GM21360 (cell line): ENCODE measurements at regions not wholly inside any gene's neighbourhood (a gene's known extent, or its start where the extent isn't known, plus 50 kb on each side); places are given as distances from the start of the nearest gene placed in this dataset.
"Not testable (repeated sequence)": the region's sequence is repeated elsewhere in the genome, so short reads cannot be mapped to it uniquely, and the experiment has no call there.

Experiments used
- ATAC-seq: cut with Tn5 transposase; IDR thresholded peaks from one replicate; pipeline ENCODE4 v1.9.1; 2021; ENCODE audit warnings: mild to moderate bottlenecking, moderate library complexity; ENCODE audit not compliant: unreplicated experiment

- ATAC-seq, result not testable (repeated sequence)
Measured at GRCh38 chr4:54993473-54994026, 131.8 kb downstream of the KDR start.

- no peak for ATAC-seq
Measured at GRCh38 chr4:54992266-54992665, 133.1 kb downstream of the KDR start.

- no peak for ATAC-seq
Measured at GRCh38 chr4:54988655-54989054, 136.7 kb downstream of the KDR start.

DNA sequence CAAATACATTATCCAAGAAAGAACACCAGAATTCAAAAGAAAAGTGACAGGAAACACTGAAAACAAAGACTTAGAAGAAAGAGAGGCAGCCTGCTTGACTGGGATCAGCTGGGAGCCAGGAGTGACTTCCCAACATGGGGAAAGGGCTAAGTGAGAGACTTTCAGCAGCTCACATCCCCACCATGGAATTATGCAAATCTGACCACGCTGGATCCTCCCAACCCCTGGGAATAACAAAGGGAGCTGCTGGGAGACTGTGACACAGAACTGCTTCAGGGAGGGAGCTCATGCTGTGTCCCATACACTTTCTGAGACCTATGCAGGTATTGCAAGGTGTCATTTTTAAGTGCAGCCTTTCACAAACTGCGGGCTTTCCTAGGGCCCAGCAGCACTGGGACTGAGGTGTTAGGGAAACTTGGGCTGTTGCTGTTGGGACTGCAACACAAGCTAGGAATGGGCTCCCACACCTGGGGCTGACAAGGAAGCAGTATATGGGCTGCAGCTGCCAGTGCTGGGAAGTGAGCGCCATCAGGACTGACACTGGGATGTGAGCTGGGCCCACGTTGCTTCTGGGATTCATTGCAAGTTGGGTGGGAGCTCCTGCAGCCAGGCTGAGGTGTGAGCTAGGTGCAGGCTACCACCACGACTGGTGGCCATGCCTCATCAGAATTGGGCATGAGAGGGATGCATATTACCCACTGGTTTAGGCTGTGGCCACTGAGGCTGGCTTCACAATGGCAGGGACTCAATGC is 139.1 kb downstream of the KDR start:
- no peak for ATAC-seq

GRCh38 chr4:54976682-54977081 is 148.7 kb downstream of the KDR start:
- no peak for ATAC-seq

DNA sequence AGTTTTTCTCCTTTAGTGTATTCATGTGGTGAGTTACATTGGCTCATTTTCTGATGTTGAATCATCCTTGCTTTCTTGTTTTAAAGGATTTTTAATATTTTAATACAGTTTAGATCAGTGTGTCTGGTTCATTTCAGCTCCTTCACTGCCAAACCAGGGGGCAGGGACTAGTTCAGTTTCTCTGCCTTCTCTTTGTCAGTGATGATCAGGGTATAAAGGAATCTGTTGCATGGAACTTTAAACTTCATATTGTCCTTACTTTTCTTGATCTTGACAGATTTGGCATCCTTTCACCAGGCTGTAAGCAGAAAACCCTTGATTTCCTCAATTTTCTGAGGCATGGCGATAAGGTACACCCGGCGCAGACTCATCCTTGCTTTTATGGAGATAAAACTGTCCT is 149.4 kb downstream of the KDR start:
- no peak for ATAC-seq

GRCh38 chr4:54973784-54974183 is 151.6 kb downstream of the KDR start:
- ATAC-seq, result no peak

DNA sequence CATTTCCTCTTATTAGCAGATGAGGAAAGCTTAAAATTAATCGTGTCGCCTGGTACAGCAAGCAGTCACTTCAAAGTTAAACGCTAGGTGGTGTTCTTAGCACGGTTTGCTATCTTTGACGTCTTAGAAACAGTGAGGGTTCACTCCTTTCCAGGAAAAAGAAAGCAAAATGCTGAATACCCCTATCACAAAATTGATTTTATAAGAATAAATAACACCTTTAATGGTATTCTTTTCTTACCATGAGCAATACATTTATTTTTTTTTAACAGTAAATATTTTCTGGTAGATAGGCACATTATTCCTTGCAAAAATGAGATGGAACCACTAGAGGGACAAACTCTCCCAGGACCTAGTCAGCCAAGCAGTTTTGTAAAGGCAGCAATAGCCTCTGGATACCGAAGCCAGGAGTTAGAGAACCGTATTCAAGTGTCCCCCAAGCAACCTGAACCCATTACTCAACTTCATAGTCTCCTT is 153.9 kb downstream of the KDR start:
- ATAC-seq, result peak; percentile 77

DNA sequence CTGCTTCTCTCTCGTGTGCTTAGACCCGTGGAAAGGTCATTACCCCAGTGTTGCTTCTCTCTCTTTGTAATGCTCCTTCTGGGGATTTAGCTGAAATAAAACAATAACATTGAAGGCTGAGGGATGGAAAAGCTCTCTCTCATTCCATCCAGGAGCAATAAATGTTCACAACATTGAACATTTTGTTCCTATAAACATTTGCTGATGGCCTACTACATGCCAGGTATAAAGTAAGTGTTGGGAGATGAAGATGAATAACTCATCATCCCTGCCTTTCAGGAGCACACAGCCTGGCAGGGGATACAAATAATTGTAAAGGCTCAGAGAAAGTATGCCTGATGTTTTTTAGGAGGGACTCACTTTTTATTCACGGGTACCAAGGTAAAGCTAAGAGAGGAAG is 158.1 kb downstream of the KDR start:
- no peak for ATAC-seq

DNA sequence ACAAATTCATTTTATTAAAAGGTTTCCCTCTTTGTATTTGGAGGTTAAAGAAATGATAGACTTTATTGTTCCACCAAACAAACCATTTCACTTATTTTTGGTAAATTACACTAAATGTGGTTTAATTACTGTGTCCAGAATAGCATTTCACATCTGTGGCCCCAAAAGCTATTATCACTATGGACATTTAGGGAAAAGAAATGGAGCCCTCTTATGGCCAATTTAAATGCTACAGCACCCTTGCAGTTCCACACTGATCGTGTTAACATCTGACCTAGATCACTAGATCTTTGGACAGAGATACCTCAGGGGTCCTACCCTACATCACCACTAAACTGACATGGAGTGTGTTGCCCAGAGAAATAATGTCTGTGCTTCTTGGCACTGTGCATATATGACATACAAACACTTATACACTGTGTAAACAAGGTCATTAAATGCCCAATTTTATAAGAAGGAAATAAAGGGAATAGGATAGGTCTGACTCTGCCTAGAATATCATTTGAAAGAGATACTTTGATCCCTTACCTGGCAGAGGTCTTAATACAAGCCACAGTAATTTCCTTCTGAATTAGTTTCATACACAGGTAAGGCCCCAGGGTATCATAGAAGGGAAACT is 163.9 kb downstream of the KDR start:
- no peak for ATAC-seq

- no peak for ATAC-seq
Measured at GRCh38 chr4:54959651-54960116, 165.7 kb downstream of the KDR start.

- ATAC-seq, result no peak
Measured at GRCh38 chr4:54959131-54959530, 166.3 kb downstream of the KDR start.

DNA sequence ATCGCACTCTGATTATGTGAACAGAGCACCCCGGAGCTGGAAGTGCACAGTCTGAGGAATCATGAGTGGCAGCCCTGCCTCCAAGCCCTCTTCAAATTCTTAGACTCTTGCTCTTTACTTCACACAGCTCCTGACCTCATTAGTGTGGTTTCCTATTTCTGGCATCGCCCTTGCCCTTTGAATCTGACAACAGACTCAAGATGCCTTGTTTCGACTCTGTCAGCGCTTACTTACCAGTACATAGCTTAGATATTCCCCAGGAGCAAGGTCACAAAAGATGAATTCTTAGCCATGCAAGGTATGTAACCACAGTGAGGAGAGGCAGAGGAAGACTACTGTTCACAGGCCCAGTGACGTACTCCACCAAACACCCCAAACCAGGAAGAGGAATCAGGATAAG is 167.2 kb downstream of the KDR start:
- ATAC-seq, result no peak

DNA sequence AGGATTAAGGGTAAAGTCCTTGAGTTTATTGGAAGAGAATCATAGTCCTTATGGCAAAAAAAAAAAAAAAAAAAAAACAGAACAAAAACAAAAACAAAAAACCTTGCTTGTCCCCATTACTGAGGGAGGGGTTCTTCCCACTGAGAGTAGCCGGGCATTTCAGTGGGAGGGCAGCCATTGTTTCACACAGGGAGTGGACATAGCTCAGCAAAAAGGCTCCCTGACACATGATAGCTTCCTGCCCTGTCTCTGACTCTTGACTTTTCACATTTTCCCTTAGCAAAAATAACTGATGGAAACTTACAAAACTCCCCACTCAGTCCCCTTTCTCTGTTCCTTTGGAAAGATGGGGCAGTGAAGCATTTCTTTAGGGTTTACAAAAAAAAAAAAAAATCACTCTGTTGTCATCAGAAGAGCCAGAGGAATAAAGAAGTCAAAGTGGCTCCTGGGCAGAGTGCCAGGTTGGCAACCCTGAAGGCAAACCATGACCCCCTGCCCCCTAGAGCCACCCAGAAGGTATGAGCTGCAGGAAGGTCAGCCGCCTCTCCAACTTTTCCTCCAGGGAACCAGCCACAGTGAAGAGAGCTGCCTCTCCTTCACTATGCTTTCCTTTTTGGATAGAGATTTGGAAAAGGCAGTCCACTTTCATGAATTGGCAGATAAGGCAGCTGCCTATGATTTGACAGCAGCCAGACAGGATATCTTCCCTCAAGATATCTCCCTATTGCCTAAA is 170.6 kb downstream of the KDR start:
- ATAC-seq, result no peak

GRCh38 chr4:54946741-54947140 is 178.7 kb downstream of the KDR start:
- no peak for ATAC-seq

DNA sequence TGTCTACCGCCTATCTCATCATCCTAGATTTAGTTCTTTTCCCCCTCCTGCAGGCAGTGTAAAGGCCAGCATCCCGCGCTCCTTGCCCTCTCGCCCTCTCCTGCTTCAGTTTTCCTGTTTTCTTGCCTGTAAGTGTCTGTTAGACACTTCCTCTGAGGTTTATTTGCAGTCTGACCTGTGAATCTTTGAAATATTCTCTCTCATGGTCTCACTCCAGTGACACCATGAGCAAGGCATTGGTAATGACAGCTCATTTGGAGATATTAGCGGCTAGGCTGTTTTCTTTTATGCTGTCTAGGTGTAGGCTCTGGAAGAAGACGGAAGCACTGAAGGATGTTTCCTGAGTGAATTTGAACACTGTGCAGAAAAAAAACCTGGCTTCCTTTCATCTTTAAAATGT is 179.6 kb downstream of the KDR start:
- peak; percentile 47 for ATAC-seq

GRCh38 chr4:54942721-54943120 is 182.7 kb downstream of the KDR start:
- ATAC-seq, result no peak

DNA sequence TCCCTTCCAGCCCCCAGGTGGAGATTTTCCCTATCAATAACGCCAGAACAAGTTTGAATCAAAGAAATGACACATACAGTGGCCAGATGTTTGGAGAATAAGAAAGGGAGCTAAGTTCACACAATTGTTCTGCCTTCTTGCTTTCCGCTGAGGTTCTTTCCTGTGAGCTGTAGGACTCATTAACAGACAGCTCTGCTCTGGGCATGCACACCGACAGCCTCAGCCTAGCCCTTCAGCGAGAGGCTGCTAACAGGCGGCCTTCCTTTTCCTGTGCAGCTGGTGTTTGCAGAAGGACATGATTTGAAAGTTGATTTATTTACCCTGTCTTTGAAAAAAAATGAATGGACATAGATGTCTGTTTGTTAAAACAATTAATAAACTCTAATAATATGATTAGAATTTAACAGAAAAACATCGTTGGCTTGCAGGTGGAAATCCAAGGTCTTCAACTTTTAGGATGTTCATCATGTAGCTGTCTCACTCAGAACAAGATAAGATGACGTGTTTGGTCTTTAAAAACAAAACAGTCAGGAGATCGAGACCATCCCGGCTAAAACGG is 183.3 kb downstream of the KDR start:
- ATAC-seq, result no peak

- ATAC-seq, result no peak
Measured at GRCh38 chr4:54940996-54941865, 184.2 kb downstream of the KDR start.

- no peak for ATAC-seq
Measured at GRCh38 chr4:54937501-54937900, 187.9 kb downstream of the KDR start.
